Rectal smooth muscle tissue (tissue), 1 donor: ENCODE measurements at regions not wholly inside any gene's neighbourhood (a gene's known extent, or its start where the extent isn't known, plus 50 kb on each side); places are given as distances from the start of the nearest gene placed in this dataset.

ENCODE experiments used
- H3K27ac ChIP-seq: one replicate; pipeline ENCODE4 v1.7.0; 2013; ENCODE audit warnings: low read depth, low read length, inconsistent platforms
- H3K27me3 ChIP-seq: one replicate; pipeline ENCODE4 v1.7.0; 2013; ENCODE audit warnings: low read length; ENCODE audit not compliant: control insufficient read depth, insufficient read depth
- H3K36me3 ChIP-seq: one replicate; pipeline ENCODE4 v1.7.0; 2013; ENCODE audit warnings: low read length; ENCODE audit not compliant: control insufficient read depth, insufficient read depth
- H3K4me1 ChIP-seq: one replicate; pipeline ENCODE4 v1.7.0; 2013; ENCODE audit warnings: low read length; ENCODE audit not compliant: control insufficient read depth, insufficient read depth
- H3K4me3 ChIP-seq: one replicate; pipeline ENCODE4 v1.7.0; 2013; ENCODE audit warnings: low read length
- H3K9ac ChIP-seq: one replicate; pipeline ENCODE4 v1.7.0; 2013; ENCODE audit warnings: low read length

- Histone ChIP-seq H3K4me3 (no peak overlapping the region), H3K4me1 (no peaks in the 10 kb centered on the region), H3K27ac (no peak overlapping the region), H3K36me3 (no peaks in the 10 kb centered on the region), H3K27me3 (peaks cover 18% of the 10 kb centered on the region), H3K9ac (no peak overlapping the region)
Observed at GRCh38 chr7:128172151-128172550, 68.9 kb upstream of the LEP start.

GRCh38 chr7:128172963-128173362 lies 68.1 kb upstream of the LEP start:
- H3K9ac ChIP-seq, result no peak overlapping the region
- no peak overlapping the region for H3K27ac ChIP-seq
- H3K4me3 ChIP-seq, result no peak overlapping the region
- H3K36me3 ChIP-seq, result no peaks in the 10 kb centered on the region
- H3K27me3 ChIP-seq, result peaks cover 14% of the 10 kb centered on the region
- H3K4me1 ChIP-seq, result no peaks in the 10 kb centered on the region

- no peak overlapping the region for H3K4me3 ChIP-seq
- H3K4me1 ChIP-seq, result no peaks in the 10 kb centered on the region
- H3K36me3 ChIP-seq, result no peaks in the 10 kb centered on the region
- H3K9ac ChIP-seq, result no peak overlapping the region
- peaks cover 3% of the 10 kb centered on the region for H3K27me3 ChIP-seq
- H3K27ac ChIP-seq, result no peak overlapping the region
Observed at GRCh38 chr7:128174386-128174785, 66.7 kb upstream of the LEP start.

- H3K27ac ChIP-seq, result no peak overlapping the region
Observed at GRCh38 chr7:128176696-128177095, 64.4 kb upstream of the LEP start.

GRCh38 chr7:128177768-128178550 lies 63.1 kb upstream of the LEP start:
- H3K9ac ChIP-seq, result no peak overlapping the region
- H3K4me1 ChIP-seq, result no peaks in the 10 kb centered on the region
- no peaks in the 10 kb centered on the region for H3K36me3 ChIP-seq
- no peaks in the 10 kb centered on the region for H3K27me3 ChIP-seq
- no peak overlapping the region for H3K27ac ChIP-seq
- no peak overlapping the region for H3K4me3 ChIP-seq

More at GRCh38 chr7:128176696-128177095, 64.4 kb upstream of the LEP start:
- H3K4me1 ChIP-seq, result no peaks in the 10 kb centered on the region
- peaks cover 3% of the 10 kb centered on the region for H3K27me3 ChIP-seq
- H3K36me3 ChIP-seq, result no peaks in the 10 kb centered on the region
- no peak overlapping the region for H3K9ac ChIP-seq
- no peak overlapping the region for H3K4me3 ChIP-seq

- H3K27ac ChIP-seq, result no peak overlapping the region
- no peak overlapping the region for H3K4me3 ChIP-seq
- H3K4me1 ChIP-seq, result no peaks in the 10 kb centered on the region
- H3K27me3 ChIP-seq, result no peaks in the 10 kb centered on the region
- H3K36me3 ChIP-seq, result no peaks in the 10 kb centered on the region
- no peak overlapping the region for H3K9ac ChIP-seq
Observed at GRCh38 chr7:128178611-128179010, 62.5 kb upstream of the LEP start.

GRCh38 chr7:128188396-128189230 lies 52.5 kb upstream of the LEP start:
- no peak overlapping the region for H3K4me3 ChIP-seq

GRCh38 chr7:128189231-128189930 lies 51.7 kb upstream of the LEP start:
- Histone ChIP-seq H3K9ac (no peak overlapping the region), H3K36me3 (no peaks in the 10 kb centered on the region), H3K4me3 (no peak overlapping the region), H3K4me1 (no peaks in the 10 kb centered on the region), H3K27ac (no peak overlapping the region), H3K27me3 (no peaks in the 10 kb centered on the region)

More at GRCh38 chr7:128188396-128189230, 52.5 kb upstream of the LEP start:
- Histone ChIP-seq H3K27ac (no peak overlapping the region), H3K27me3 (peaks cover 3% of the 10 kb centered on the region), H3K36me3 (no peaks in the 10 kb centered on the region), H3K4me1 (no peaks in the 10 kb centered on the region), H3K9ac (no peak overlapping the region)

GRCh38 chr7:128190051-128190647 lies 50.9 kb upstream of the LEP start:
- Histone ChIP-seq H3K27ac (no peak overlapping the region), H3K9ac (no peak overlapping the region), H3K36me3 (no peaks in the 10 kb centered on the region), H3K4me3 (no peak overlapping the region), H3K4me1 (no peaks in the 10 kb centered on the region), H3K27me3 (no peaks in the 10 kb centered on the region)

GRCh38 chr7:128191136-128191844 lies 49.8 kb upstream of the LEP start:
- no peaks in the 10 kb centered on the region for H3K27me3 ChIP-seq
- no peak overlapping the region for H3K27ac ChIP-seq
- H3K4me1 ChIP-seq, result no peaks in the 10 kb centered on the region
- no peak overlapping the region for H3K9ac ChIP-seq
- H3K4me3 ChIP-seq, result no peak overlapping the region
- no peaks in the 10 kb centered on the region for H3K36me3 ChIP-seq
